Fibroblast of the aortic adventitia (primary cell): ENCODE measurements at regions not wholly inside any gene's neighbourhood (a gene's known extent, or its start where the extent isn't known, plus 50 kb on each side); places are given as distances from the start of the nearest gene placed in this dataset.

Experiments
- DNase-seq: peaks from one replicate; pipeline ENCODE4 v3.0.0-alpha.2; 2010; ENCODE audit warnings: low read depth
- H3K4me3 ChIP-seq: 2 replicates; pipeline ENCODE4 v1.5.1; 2011; ENCODE audit warnings: low read depth, mild to moderate bottlenecking, control low read depth, low read length, moderate library complexity
- TF ChIP-seq, protein P1 (sequence below): IDR thresholded peaks from 2 replicates; pipeline ENCODE4 v1.5.1; 2011; ENCODE audit warnings: mild to moderate bottlenecking, low read length, control low read depth, inconsistent platforms; ENCODE audit not compliant: insufficient read depth

DNA sequence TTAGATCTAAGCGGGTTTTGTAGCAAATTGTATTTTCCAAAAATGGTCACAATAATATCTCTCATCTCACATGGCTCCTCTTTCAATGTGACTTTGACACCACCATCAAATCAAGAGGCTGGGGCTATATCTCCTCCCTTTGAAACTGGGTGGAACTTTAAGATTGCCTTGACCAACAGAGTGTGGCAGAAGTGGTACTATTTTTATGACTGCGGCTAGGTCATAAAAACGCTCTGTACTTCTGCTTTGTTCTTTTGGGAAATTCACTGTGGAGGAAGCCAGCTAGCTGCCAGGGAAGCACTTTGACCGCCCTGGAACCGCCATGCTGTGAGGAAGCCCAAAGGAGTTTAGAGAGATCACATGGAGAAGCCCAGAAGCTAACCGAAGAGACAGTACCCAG, 50.7 kb upstream of the ACOT11 start:
- DNase-seq, result no peak
- no peak overlapping the region for H3K4me3 ChIP-seq
- TF ChIP-seq, protein P1, sequence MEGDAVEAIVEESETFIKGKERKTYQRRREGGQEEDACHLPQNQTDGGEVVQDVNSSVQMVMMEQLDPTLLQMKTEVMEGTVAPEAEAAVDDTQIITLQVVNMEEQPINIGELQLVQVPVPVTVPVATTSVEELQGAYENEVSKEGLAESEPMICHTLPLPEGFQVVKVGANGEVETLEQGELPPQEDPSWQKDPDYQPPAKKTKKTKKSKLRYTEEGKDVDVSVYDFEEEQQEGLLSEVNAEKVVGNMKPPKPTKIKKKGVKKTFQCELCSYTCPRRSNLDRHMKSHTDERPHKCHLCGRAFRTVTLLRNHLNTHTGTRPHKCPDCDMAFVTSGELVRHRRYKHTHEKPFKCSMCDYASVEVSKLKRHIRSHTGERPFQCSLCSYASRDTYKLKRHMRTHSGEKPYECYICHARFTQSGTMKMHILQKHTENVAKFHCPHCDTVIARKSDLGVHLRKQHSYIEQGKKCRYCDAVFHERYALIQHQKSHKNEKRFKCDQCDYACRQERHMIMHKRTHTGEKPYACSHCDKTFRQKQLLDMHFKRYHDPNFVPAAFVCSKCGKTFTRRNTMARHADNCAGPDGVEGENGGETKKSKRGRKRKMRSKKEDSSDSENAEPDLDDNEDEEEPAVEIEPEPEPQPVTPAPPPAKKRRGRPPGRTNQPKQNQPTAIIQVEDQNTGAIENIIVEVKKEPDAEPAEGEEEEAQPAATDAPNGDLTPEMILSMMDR, result no peak

DNA sequence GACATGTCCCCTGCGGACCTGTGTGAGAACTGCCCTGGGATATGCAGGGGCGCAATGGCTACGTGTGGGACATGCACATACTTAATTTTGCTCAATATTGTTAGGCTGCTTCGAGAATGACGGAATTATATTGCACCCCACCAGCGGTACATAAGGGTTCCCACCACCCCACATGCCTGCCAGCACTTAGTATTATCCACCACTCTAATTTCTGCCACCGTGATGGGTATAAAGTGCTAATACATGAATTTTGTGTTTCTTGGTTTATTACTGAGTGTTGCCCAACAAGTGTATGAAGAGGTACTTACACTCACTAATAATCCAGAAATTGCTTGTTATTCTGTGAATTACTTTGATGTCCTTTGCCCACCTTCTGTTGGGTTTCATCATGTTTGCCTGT, 52.1 kb upstream of the ACOT11 start:
- TF ChIP-seq, protein P1, result no peak
- no peak overlapping the region for H3K4me3 ChIP-seq
- no peak for DNase-seq

DNA sequence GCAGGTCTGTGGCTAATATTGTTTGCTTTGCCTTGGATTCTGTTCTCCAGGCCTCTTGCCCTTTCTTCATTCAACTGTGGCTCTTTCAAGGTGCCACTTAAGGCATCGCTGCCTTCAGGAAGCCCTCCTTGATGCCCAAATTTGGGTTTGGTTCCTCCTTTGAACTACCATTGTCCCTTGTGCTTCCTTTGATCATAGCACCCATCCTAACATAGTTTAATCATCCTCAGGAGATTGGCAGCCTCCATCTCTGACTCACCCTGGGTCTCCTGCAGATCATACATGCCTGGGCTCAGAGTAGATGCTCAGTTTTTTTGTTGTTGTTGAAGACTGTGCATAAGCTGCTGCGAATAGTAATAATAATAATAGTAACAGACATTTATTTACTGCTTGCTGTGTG, 54.4 kb upstream of the ACOT11 start:
- TF ChIP-seq, protein P1, result no peak
- DNase-seq, result peak; percentile 15
- no peak overlapping the region for H3K4me3 ChIP-seq

DNA sequence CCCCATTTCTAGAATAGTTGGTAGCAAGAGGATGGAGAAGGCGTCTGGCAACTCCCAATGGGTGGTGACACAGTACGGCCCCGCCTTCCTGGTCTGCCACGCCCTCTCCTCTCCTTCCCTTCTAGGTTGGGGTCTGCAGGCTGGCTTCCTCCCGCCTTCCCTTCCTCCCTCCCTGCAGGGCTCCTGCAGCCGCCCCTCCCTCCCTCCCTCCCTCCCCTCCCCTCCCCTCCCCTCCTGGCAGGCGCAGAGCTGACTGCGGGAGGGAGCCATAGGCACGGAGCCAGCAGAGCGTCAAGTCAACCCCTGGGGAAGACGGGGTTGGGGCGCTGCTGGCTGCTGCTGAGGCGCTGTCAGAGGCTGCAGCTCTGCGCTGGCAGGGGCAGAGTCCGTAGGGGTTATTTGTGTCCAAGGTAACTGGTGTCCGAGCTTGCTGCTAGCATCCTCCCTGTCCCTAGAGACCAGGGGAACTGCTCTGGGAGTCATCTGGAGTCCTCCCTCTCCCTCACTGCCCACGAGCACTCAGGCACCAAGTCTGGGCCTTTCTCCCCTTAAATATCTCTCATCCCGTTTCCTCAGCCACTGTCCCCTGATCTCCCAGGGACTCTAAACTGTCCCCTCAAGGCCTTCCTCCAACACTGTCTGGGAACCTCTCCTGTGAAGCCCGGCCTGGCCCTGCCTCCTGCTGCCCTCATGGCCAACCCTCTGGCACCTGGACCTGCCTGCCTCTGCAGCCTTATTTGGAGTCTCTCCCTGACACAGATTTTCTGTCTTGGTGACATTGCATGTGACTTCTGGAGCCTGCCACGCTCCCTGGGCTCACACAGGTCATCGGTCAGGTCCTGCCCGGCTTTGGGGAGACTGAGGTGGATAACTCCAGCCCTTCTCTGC, 57.4 kb upstream of the ACOT11 start:
- H3K4me3 ChIP-seq, result no peak overlapping the region
- no peak for DNase-seq

DNA sequence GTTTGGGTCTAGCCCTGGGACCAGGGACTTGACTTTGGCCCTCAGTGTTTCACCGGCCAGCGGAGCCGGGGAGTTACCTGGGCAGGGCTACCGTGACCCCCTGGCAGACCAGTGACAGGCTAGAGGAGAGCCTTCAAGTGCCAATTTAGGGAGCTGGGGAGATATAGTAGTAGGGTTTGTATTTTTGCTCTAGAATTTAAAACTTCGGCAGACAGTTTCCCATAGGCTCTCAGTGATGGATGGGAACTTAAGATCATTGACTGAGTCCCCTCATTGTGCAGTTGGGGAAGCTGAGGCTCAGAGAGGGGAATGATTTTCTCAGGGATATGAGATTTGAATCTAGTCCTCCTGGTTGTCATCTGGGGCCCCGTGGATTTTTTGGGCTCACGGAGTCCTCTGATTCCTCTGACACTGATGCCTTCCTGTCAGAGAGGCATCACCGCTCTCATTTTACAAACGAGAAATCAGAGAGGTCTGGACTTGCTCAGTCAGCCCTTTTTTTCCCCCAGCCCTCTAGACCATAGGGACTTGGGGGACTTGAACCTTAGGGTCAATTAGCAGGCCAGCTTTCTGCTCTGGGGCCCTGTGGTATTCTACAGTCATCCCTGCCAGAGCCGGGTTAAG, 58.3 kb upstream of the ACOT11 start:
- H3K4me3 ChIP-seq, result no peak overlapping the region
- TF ChIP-seq, protein P1, result no peak
- DNase-seq, result no peak

More for the DNA sequence above, 57.4 kb upstream of the ACOT11 start:
- TF ChIP-seq, protein P1, result no peak

DNA sequence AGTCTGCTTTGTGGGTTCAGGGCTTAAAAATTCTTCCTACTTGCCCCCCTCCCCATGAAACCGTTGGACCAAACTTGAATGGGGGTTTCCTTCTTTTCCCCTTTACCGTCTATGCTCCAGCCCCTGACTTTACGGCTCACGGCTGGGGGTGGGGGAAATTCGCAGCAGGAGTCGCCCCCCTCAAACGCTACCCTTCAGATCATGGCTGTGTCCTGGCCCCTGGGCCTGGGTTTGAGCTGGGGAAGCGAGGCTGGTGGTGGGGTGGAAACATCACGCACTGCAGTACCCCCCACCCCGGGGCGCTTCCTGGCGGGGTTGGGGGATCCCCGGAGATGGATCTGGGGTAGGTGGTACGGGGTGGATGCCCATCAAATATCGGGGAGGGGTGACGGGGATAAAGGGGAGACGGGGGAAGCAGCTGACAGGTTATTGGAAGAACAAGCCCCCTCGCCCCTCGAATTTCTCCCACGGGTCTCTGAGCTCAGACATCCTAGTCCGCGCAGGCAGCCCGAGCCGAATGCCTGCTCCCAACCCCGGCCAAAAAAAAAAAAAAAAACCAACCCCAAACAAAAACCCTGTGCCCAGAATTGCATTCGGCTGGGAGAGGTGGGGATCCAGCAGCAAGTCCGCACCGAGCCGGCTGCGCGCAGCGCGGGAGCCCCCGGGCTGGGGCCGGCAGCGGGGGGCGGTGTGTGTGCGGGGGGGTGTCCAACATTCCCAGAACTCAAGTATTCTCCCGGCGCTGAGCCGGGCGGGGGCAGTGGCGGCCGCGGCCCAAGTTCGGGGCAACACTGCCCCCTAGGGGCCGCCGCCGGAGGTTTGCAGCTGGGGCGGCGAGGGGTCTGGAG, 59.0 kb upstream of the ACOT11 start:
- DNase-seq, result peak; percentile 70
- TF ChIP-seq, protein P1, result peak; percentile 77
- peak overlapping the region; percentile 62 for H3K4me3 ChIP-seq
